Bronchial epithelial cell (primary cell): ENCODE measurements at regions not wholly inside any gene's neighbourhood (a gene's known extent, or its start where the extent isn't known, plus 50 kb on each side); places are given as distances from the start of the nearest gene placed in this dataset.

ENCODE experiments used
- DNase-seq: peaks from one replicate; pipeline ENCODE4 v3.0.0-alpha.2; 2010; ENCODE audit warnings: low read depth
- FAIRE-seq: peaks from 2 replicates; lab custom pipeline; 2011; peaks lifted over from hg19 to GRCh38; lab: Jason Lieb, UNC
- H3K27me3 ChIP-seq: 2 replicates; pipeline ENCODE4 v1.5.1; 2011; ENCODE audit warnings: low read length; ENCODE audit not compliant: control insufficient read depth, insufficient read depth
- H3K36me3 ChIP-seq: 2 replicates; pipeline ENCODE4 v1.5.1; 2011; ENCODE audit warnings: low read length; ENCODE audit not compliant: control insufficient read depth, insufficient read depth
- H3K4me3 ChIP-seq: 2 replicates; pipeline ENCODE4 v1.5.1; 2011; ENCODE audit warnings: mild to moderate bottlenecking, low read depth, low read length, control low read depth
- TF ChIP-seq, protein P1 (sequence below): IDR thresholded peaks from 2 replicates; pipeline ENCODE4 v1.5.1; 2011; ENCODE audit warnings: mild to moderate bottlenecking, moderate library complexity, low read length, control low read depth, inconsistent platforms; ENCODE audit not compliant: insufficient read depth, severe bottlenecking

- TF ChIP-seq, protein P1, sequence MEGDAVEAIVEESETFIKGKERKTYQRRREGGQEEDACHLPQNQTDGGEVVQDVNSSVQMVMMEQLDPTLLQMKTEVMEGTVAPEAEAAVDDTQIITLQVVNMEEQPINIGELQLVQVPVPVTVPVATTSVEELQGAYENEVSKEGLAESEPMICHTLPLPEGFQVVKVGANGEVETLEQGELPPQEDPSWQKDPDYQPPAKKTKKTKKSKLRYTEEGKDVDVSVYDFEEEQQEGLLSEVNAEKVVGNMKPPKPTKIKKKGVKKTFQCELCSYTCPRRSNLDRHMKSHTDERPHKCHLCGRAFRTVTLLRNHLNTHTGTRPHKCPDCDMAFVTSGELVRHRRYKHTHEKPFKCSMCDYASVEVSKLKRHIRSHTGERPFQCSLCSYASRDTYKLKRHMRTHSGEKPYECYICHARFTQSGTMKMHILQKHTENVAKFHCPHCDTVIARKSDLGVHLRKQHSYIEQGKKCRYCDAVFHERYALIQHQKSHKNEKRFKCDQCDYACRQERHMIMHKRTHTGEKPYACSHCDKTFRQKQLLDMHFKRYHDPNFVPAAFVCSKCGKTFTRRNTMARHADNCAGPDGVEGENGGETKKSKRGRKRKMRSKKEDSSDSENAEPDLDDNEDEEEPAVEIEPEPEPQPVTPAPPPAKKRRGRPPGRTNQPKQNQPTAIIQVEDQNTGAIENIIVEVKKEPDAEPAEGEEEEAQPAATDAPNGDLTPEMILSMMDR: no peak
- no peak for FAIRE-seq
- peaks cover 4% of the 10 kb centered on the region for H3K36me3 ChIP-seq
- no peak for DNase-seq
- H3K27me3 ChIP-seq: no peaks in the 10 kb centered on the region
- H3K4me3 ChIP-seq: no peak overlapping the region
These were observed 57.5 kb downstream of the RPL27A start for GRCh38 chr11:8740129-8740528.

- FAIRE-seq (peak; percentile 40), DNase-seq (peak; percentile 94)
- TF ChIP-seq, protein P1: no peak
- Histone ChIP-seq H3K4me3 (no peak overlapping the region), H3K27me3 (no peaks in the 10 kb centered on the region), H3K36me3 (no peaks in the 10 kb centered on the region)
These were observed 61.8 kb downstream of the RPL27A start for GRCh38 chr11:8744423-8744822.

DNA sequence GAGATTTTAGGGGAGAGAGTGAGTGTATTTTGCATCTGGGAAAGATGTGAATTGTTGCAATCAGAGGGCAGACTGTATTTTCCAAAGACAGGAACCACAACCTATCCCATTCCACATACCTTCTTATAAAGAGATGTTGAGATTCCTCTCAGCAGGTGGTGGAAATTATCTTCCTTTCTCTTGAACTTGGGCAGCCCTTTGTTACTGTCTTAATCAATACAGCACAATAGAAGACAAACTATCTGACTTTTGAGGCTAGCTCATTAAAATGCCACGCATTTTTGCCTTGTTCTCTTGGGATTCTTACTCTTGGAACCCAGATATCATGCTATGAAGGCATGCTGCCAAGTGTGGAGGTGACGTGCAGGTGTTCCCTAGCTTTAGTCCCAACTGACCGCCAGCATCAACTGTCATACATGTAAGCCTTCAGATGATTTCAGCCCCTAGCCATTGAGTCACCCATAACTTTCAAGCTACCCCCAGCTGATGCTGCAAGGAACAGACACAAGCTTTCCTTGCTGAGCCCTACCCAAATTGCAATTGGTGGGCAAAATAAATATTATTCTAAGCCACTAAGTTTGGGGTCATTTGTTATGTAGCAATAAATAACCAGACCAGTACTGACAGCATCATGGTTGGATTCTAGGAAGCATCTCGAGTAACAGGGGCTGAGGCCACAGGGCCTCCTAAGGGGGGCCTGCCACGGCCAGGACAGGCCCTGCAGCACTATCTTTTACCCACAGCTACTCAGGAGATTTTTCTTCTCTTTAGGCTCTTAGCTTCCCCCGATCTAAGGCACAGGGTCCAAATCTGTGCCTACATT lies 63.0 kb downstream of the RPL27A start:
- peaks cover under 1% of the 10 kb centered on the region for H3K36me3 ChIP-seq
- H3K27me3 ChIP-seq: no peaks in the 10 kb centered on the region
- H3K4me3 ChIP-seq: no peak overlapping the region
- TF ChIP-seq, protein P1: no peak
- DNase-seq: no peak
- peak; percentile 28 for FAIRE-seq

DNA sequence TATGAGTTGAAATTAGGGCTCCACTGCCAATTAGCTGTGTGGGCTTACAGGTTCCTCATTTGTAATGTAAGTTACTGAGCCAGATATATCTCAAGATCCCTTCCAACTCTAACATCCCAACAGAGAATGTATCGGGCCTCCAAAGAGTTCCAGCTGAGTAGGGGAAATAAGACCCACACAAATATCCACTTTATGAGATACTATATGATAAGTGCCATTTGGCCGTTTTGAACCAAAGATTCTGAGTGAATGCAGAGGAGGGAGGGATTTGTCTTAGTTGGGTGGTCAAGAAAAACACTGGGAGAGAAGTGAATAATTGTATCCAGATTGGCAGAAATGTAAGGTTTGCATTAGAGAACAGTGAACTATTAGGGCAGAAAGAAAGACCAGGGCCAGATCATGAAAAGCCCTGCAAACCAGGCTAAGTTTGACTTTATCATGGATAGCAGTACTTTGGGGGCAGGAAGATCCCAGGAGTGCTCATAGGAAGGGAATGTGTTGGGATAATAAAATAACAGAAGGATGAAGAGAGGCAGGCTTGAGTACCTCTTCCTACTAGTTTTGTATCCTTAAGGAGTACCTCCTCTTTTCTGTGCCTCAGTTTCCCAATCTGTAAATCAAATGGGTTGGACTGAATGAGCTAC lies 63.9 kb downstream of the RPL27A start:
- Histone ChIP-seq H3K36me3 (peaks cover 2% of the 10 kb centered on the region), H3K27me3 (no peaks in the 10 kb centered on the region), H3K4me3 (no peak overlapping the region)
- DNase-seq: no peak
- no peak for FAIRE-seq
- TF ChIP-seq, protein P1: no peak

DNA sequence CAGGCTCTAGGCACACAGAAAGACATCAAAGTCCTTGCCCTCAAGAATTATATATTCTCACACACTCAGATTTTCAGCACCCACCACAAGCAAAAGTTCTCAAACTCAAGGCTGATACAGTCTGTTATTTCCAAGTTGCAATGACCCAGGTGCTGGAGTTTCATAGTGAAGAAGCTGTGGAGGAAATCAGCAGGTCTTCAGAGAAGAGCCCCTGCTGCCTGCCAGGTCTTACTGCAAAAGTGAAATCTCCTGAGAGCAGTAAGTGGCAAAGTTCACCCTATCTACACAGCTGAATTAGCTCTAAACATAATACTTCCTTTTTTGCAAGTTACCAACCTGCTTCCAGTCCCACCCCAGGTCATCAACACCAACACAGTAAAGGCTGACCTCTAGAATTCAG lies 64.6 kb downstream of the RPL27A start:
- no peaks in the 10 kb centered on the region for H3K27me3 ChIP-seq
- FAIRE-seq: no peak
- H3K4me3 ChIP-seq: no peak overlapping the region
- H3K36me3 ChIP-seq: peaks cover 2% of the 10 kb centered on the region
- no peak for DNase-seq
- TF ChIP-seq, protein P1: no peak
